ENCODE measurements at regions not wholly inside any gene's neighbourhood (a gene's known extent, or its start where the extent isn't known, plus 50 kb on each side); places are given as distances from the start of the nearest gene placed in this dataset.

DNA sequence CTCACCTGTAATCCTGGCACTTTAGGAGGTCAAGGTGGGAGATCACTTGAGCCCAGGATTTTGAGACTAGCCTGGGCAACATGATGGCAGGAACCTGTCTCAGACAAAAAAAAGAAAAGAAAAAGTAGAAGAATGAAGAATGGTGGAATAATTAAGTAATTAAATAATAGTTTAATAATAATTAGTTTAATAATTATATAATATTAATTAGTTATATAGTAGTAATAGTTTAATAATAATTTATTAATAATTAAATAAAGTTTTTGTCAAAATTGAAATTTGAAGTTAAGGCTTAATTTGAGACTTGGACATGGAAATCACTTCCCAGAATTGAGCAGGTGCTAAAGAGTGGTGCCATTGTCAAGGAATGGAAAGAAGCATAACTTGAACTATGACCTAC is 52.2 kb upstream of the ABCA12 start:
- no peaks in the 10 kb centered on the region for H3K9me3 ChIP-seq (ENCODE audit: control insufficient read depth, insufficient read depth, low read length)
- H2BK20ac ChIP-seq (ENCODE audit: low read depth, low read length), result no peak overlapping the region
- H3K4ac ChIP-seq (ENCODE audit: low read depth, low read length), result no peak overlapping the region
- H3K36me3 ChIP-seq (ENCODE audit: control insufficient read depth, insufficient read depth, low read length), result no peaks in the 10 kb centered on the region
- H2AK5ac ChIP-seq (ENCODE audit: low read depth, low read length), result no peak overlapping the region
- H3K27me3 ChIP-seq (ENCODE audit: control insufficient read depth, insufficient read depth, low read length), result no peaks in the 10 kb centered on the region
- in situ Hi-C loops (cut with MboI; ENCODE audit: low sequenced_read_pairs), result no loop called here
- no peak overlapping the region for H3K14ac ChIP-seq (replicated peaks; ENCODE audit: low read depth, low read length)
- no peaks in the 10 kb centered on the region for H4K20me1 ChIP-seq (ENCODE audit: insufficient read depth, low read length)
- no peak for ATAC-seq (ENCODE audit: low read depth)
- no peak overlapping the region for H4K91ac ChIP-seq (ENCODE audit: insufficient read depth, low read depth, low read length)
- no peak overlapping the region for H3K27ac ChIP-seq (ENCODE audit: insufficient read depth, low read length)
- POLR2A ChIA-PET (ENCODE audit: unreplicated experiment), result no interaction called here
- no peaks in the 10 kb centered on the region for H3K4me1 ChIP-seq (ENCODE audit: control insufficient read depth, insufficient read depth, low read length)
- no peak overlapping the region for H2BK5ac ChIP-seq (ENCODE audit: low read depth, low read length, poor library complexity, severe bottlenecking)
- H2BK15ac ChIP-seq (ENCODE audit: low read depth, low read length), result no peak overlapping the region
- no peaks in the 10 kb centered on the region for H3K79me1 ChIP-seq (ENCODE audit: low read depth in 1 of 2, low read length in 2 of 2)
- H3K9ac ChIP-seq (ENCODE audit: low read depth, low read length), result no peak overlapping the region
- no peak overlapping the region for H3K56ac ChIP-seq (ENCODE audit: extremely low read depth, insufficient read depth, low read length)
- H2AK9ac ChIP-seq (replicated peaks; ENCODE audit: low read depth, low read length, poor library complexity), result no peak overlapping the region
- DNase-seq, result no peak
- no peak overlapping the region for H4K8ac ChIP-seq (ENCODE audit: low read depth in 2 of 2, low read length in 2 of 2)
- H2AFZ ChIP-seq (replicated peaks; ENCODE audit: low read length, poor library complexity), result no peak overlapping the region
- H3K23ac ChIP-seq (ENCODE audit: low read depth, low read length), result no peak overlapping the region
- H2BK120ac ChIP-seq (ENCODE audit: low read depth, low read length), result no peak overlapping the region
- H3K4me3 ChIP-seq (ENCODE audit: insufficient read depth, low read depth, low read length), result no peak overlapping the region
- no peak overlapping the region for H3K18ac ChIP-seq (ENCODE audit: low read depth, low read length)
- intact Hi-C loops (cut with micrococcal nuclease), result no loop called here
- dilution Hi-C loops (cut with HindIII; ENCODE audit: low sequenced_read_pairs, unreplicated experiment), result no loop called here
- no TSS peak for BruUV-seq (replicated peaks)
- CTCF ChIA-PET, result no interaction called here
- no peaks in the 10 kb centered on the region for H3K9me1 ChIP-seq (ENCODE audit: insufficient read depth, low read length)
- TF ChIP-seq CEBPB (IDR thresholded peaks at IDR 0.05; ENCODE audit: low read depth, low read length) (no peak), CTCF (conservative IDR thresholded peaks at IDR 0.05; ENCODE audit: low read depth, low read length) (no peak), ELK1 (IDR thresholded peaks at IDR 0.05; ENCODE audit: borderline replicate concordance, low read depth, low read length) (no peak), POLR2A (IDR thresholded peaks at IDR 0.05; ENCODE audit: low read depth, low read length) (no peak), MXI1 (IDR thresholded peaks at IDR 0.05; ENCODE audit: borderline replicate concordance, low read depth, low read length) (no peak)
- no peak overlapping the region for H4K5ac ChIP-seq (ENCODE audit: low read depth, low read length)
- no peak overlapping the region for H3K4me2 ChIP-seq (ENCODE audit: low read depth, low read length)
